IPS-20b (cell line): ENCODE measurements at regions not wholly inside any gene's neighbourhood (a gene's known extent, or its start where the extent isn't known, plus 50 kb on each side); places are given as distances from the start of the nearest gene placed in this dataset.
"Not testable (repeated sequence)": the region's sequence is repeated elsewhere in the genome, so short reads cannot be mapped to it uniquely, and the experiment has no call there.

Experiments
- H3K27ac ChIP-seq: one replicate; pipeline ENCODE4 v1.5.1; 2013; ENCODE audit warnings: low read length
- H3K27me3 ChIP-seq: 2 replicates; pipeline ENCODE4 v1.6.1; 2013; ENCODE audit warnings: mild to moderate bottlenecking, low read length, inconsistent platforms; ENCODE audit not compliant: insufficient read depth
- H3K36me3 ChIP-seq: 2 replicates; pipeline ENCODE4 v1.6.1; 2013; ENCODE audit warnings: low read depth, mild to moderate bottlenecking, inconsistent platforms, low read length, moderate library complexity; ENCODE audit not compliant: insufficient read depth
- H3K4me1 ChIP-seq: 2 replicates; pipeline ENCODE4 v1.6.1; 2013; ENCODE audit warnings: mild to moderate bottlenecking, control low read depth, inconsistent platforms, low read length, moderate library complexity; ENCODE audit not compliant: insufficient read depth
- H3K4me3 ChIP-seq: 2 replicates; pipeline ENCODE4 v1.5.1; 2013; ENCODE audit warnings: mild to moderate bottlenecking, low read length, inconsistent platforms
- H3K9ac ChIP-seq: 2 replicates; pipeline ENCODE4 v1.6.1; 2013; ENCODE audit warnings: low read depth, mild to moderate bottlenecking, inconsistent platforms, low read length, moderate library complexity
- H3K9me3 ChIP-seq: 2 replicates; pipeline ENCODE4 v1.6.1; 2013; ENCODE audit warnings: mild to moderate bottlenecking, low read depth, low read length, inconsistent platforms; ENCODE audit not compliant: insufficient read depth

DNA sequence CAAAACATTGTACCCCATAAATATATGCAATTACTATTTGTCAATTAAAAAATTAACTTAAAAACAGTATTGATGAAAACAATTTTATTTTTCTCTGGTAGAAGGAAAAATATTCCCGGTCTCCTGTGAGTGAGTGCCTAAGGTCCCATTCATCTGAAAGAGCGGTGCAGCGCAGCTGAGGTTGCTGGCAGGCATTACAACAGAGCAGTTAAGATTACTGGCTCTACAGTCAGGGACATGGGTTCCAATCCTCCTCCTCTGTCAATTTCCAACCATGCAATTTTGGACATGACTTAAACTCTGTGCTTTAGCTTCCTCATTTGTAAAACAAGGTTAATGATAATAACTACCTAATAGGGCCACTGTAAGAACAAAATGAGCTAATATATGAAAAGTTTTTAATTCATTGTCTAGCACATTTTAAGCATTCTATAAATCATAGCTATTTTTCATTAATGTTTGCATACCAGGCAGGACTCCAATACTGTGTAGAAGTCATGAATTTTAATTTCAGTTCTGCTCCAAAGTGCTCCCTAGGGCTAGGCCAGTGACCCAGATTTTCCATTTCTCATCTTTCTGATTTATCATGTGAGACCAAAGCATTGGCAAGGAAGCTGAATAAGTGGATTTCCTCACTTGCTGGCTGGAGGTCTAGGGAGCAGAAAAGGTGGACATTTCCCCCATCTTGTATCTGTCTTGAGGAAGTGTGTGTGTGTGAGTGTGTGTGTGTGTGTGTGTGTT, 174.2 kb upstream of the NBPF19 start:
- not testable (repeated sequence) for H3K9me3 ChIP-seq, H3K4me3 ChIP-seq, H3K36me3 ChIP-seq, H3K9ac ChIP-seq, H3K27ac ChIP-seq, H3K4me1 ChIP-seq, H3K27me3 ChIP-seq

- not testable (repeated sequence) for H3K36me3 ChIP-seq, H3K4me1 ChIP-seq, H3K9ac ChIP-seq, H3K27ac ChIP-seq, H3K4me3 ChIP-seq, H3K27me3 ChIP-seq, H3K9me3 ChIP-seq
Measured at GRCh38 chr1:149301282-149301681, 173.6 kb upstream of the NBPF19 start.

DNA sequence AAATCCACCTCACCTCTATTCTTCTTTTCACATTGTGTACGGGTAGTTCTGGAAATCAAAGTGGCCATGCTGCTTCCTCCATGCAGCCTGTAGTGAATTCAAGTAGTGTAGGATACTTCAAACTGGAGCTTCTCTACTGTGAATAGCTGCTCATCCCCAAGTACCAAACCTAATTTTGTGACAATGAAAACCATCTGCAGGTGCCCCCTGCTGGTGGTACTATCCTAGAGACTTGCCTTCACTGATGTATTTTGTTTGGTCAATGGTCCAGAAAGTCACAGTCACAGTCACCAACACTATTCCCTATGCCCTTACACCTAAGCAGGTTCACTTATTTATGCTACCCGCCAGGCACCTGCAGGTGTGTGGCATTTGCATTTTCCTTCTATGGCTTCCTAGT, 170.0 kb upstream of the NBPF19 start:
- H3K4me3 ChIP-seq, H3K36me3 ChIP-seq, H3K4me1 ChIP-seq, H3K9me3 ChIP-seq, H3K27ac ChIP-seq, H3K27me3 ChIP-seq, H3K9ac ChIP-seq: not testable (repeated sequence)

DNA sequence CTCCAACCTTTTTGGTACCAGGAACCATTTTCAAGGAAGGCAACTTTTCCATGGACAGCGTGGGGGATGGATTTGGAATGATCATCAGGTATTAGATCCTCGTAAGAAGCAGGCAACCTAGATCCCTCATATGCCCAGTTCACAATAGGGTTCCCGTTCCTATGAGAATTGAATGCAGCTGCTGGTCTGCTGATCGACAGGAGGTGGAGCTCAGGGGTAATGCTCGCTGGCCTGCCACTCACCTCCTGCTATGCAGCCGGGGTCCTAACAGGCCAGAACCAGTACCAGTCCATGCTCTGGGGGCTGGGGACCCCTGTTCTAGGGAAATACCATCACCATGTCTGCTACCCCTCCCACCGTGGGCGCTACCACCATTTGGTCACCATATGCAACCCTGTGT, 167.2 kb upstream of the NBPF19 start:
- not testable (repeated sequence) for H3K9me3 ChIP-seq, H3K9ac ChIP-seq, H3K4me3 ChIP-seq, H3K4me1 ChIP-seq, H3K27ac ChIP-seq, H3K36me3 ChIP-seq, H3K27me3 ChIP-seq

GRCh38 chr1:149314921-149315320, 159.9 kb upstream of the NBPF19 start:
- not testable (repeated sequence) for H3K4me1 ChIP-seq, H3K9me3 ChIP-seq, H3K9ac ChIP-seq, H3K27me3 ChIP-seq, H3K27ac ChIP-seq, H3K4me3 ChIP-seq, H3K36me3 ChIP-seq

- not testable (repeated sequence) for H3K9me3 ChIP-seq, H3K4me3 ChIP-seq, H3K27me3 ChIP-seq, H3K4me1 ChIP-seq, H3K36me3 ChIP-seq, H3K9ac ChIP-seq, H3K27ac ChIP-seq
Measured at GRCh38 chr1:149320971-149321731, 153.7 kb upstream of the NBPF19 start.

DNA sequence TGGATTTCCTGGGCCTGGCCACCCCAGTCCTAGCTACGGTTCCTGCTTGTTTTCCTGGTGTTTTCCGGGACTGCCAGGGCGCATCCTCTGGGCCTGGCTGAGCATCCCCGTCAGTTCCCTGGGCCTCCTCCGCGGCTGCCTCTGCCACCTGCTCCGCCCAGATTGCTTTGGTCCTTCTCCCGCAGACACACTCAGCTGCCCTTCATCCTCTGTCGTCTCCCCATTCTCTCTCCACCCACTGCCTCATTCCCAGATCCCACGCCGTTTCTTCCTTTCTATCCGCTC, 153.2 kb upstream of the NBPF19 start:
- not testable (repeated sequence) for H3K4me3 ChIP-seq, H3K27ac ChIP-seq, H3K4me1 ChIP-seq, H3K9ac ChIP-seq, H3K27me3 ChIP-seq, H3K9me3 ChIP-seq, H3K36me3 ChIP-seq

- not testable (repeated sequence) for H3K9me3 ChIP-seq, H3K4me3 ChIP-seq, H3K4me1 ChIP-seq, H3K27me3 ChIP-seq, H3K9ac ChIP-seq, H3K36me3 ChIP-seq, H3K27ac ChIP-seq
Measured at GRCh38 chr1:149330081-149330335, 144.8 kb upstream of the NBPF19 start.

DNA sequence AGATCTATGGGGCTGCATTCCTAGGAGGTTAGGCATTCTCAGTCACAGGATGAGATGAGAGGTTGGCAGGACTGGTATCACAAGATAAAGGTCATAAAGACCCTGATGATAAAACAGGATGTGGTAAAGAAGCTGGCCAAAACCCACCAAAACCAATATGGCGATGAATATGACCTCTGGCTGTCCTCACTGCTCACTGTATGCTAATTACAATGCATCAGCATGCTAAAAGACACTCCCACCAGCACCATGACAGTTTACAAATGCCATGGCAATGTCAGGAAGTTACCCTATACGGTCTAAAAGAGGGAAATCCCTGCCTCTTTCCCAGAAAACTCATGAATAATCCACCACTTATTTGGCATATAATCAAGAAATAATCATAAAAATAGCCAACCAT, 138.8 kb upstream of the NBPF19 start:
- H3K27me3 ChIP-seq, H3K36me3 ChIP-seq, H3K4me3 ChIP-seq, H3K27ac ChIP-seq, H3K9ac ChIP-seq, H3K9me3 ChIP-seq, H3K4me1 ChIP-seq: not testable (repeated sequence)

GRCh38 chr1:149338221-149338691, 136.6 kb upstream of the NBPF19 start:
- not testable (repeated sequence) for H3K36me3 ChIP-seq, H3K9me3 ChIP-seq, H3K27me3 ChIP-seq, H3K4me1 ChIP-seq, H3K27ac ChIP-seq, H3K4me3 ChIP-seq, H3K9ac ChIP-seq

DNA sequence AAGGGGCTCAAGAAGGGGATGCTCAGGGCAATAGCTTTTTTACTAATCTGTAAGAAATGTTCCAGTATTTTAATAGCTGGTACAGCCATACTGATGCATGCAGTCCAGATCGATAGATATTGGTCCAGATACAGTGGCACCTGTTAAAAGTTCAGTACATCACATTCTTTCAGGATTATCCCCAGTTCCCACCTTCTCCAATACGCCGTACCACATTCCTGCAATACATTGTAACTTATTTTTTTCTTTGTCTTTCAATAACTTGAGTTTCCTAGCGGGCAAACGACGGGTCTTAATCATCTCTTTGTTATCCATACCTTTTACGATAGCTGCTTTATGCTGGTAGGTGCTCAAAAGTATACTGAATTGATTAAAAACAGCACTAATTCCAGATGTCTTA, 136.1 kb upstream of the NBPF19 start:
- not testable (repeated sequence) for H3K27ac ChIP-seq, H3K4me1 ChIP-seq, H3K36me3 ChIP-seq, H3K27me3 ChIP-seq, H3K9ac ChIP-seq, H3K4me3 ChIP-seq, H3K9me3 ChIP-seq

DNA sequence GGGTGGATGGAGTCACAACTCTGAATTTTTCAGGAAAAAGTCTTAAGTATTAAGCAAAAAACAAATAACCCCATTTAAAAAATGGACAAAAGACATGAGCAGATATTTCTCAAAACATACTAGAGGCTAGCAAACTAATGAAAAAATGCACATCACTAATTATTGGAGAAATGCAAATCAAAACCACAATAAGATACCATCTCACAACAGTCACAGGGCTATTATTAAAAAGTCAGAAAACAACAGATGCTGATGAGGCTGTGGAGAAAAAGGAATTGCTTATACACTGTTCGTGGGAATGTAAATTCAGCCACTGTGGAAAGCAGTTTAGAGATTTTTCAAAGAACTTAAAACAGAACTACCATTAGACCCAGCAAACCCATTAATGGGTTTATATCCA, 125.4 kb upstream of the NBPF19 start:
- H3K4me1 ChIP-seq, H3K36me3 ChIP-seq, H3K27me3 ChIP-seq, H3K4me3 ChIP-seq, H3K9ac ChIP-seq, H3K27ac ChIP-seq, H3K9me3 ChIP-seq: not testable (repeated sequence)

DNA sequence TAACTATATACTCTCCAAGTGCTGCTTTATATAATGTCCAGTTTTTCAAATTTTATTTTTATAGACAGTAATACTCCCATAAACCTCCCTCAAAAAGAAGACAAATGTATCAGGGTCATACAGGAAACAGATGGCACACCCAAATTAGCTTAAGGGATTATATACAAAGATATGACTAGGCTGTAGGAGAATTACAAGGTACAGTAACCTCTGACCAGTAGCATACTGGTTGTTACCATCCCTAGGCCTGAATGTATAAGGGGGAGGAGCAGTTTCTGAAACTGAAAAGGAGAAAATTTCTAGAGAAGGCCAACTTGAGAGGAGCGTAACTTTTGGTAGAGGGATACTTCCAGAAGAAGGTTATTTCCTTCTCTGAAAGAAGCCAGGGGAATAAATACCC, 122.6 kb upstream of the NBPF19 start:
- not testable (repeated sequence) for H3K36me3 ChIP-seq, H3K4me1 ChIP-seq, H3K27ac ChIP-seq, H3K27me3 ChIP-seq, H3K4me3 ChIP-seq, H3K9me3 ChIP-seq, H3K9ac ChIP-seq
